ENCODE measurements at regions not wholly inside any gene's neighbourhood (a gene's known extent, or its start where the extent isn't known, plus 50 kb on each side); places are given as distances from the start of the nearest gene placed in this dataset.

GRCh38 chr5:89044674-89045200 is 161.8 kb upstream of the MEF2C start:
- no peak for DNase-seq

GRCh38 chr5:89043676-89044075 is 160.7 kb upstream of the MEF2C start:
- no peak for DNase-seq

GRCh38 chr5:89042746-89043145 is 159.8 kb upstream of the MEF2C start:
- no peak for DNase-seq

GRCh38 chr5:89041976-89042375 is 159.0 kb upstream of the MEF2C start:
- DNase-seq = no peak

- no peak for DNase-seq
Observed at GRCh38 chr5:89041249-89041779, 158.3 kb upstream of the MEF2C start.

- no peak for DNase-seq
Observed at GRCh38 chr5:89036704-89037489, 153.9 kb upstream of the MEF2C start.

- DNase-seq = no peak
Observed at GRCh38 chr5:89036166-89036565, 153.2 kb upstream of the MEF2C start.

- DNase-seq = no peak
Observed at GRCh38 chr5:89034588-89034987, 151.6 kb upstream of the MEF2C start.

GRCh38 chr5:89030798-89031197 is 147.8 kb upstream of the MEF2C start:
- DNase-seq = no peak

GRCh38 chr5:89028595-89029285 is 145.8 kb upstream of the MEF2C start:
- no peak for DNase-seq

GRCh38 chr5:89024045-89024444 is 141.1 kb upstream of the MEF2C start:
- no peak for DNase-seq

- DNase-seq = no peak
Observed at GRCh38 chr5:89020926-89021610, 138.1 kb upstream of the MEF2C start.

GRCh38 chr5:89016741-89017303 is 133.8 kb upstream of the MEF2C start:
- DNase-seq = no peak

- no peak for DNase-seq
Observed at GRCh38 chr5:89015409-89015808, 132.4 kb upstream of the MEF2C start.

GRCh38 chr5:89011778-89012711 is 129.1 kb upstream of the MEF2C start:
- no peak for DNase-seq

- no peak for DNase-seq
Observed at GRCh38 chr5:89010512-89010911, 127.5 kb upstream of the MEF2C start.

GRCh38 chr5:89008291-89008690 is 125.3 kb upstream of the MEF2C start:
- no peak for DNase-seq

- no peak for DNase-seq
Observed at GRCh38 chr5:89005990-89006389, 123.0 kb upstream of the MEF2C start.

- no peak for DNase-seq
Observed at GRCh38 chr5:89004379-89004778, 121.4 kb upstream of the MEF2C start.

- DNase-seq = no peak
Observed at GRCh38 chr5:89003563-89004036, 120.6 kb upstream of the MEF2C start.

GRCh38 chr5:88999853-89000252 is 116.9 kb upstream of the MEF2C start:
- DNase-seq = no peak

- no peak for DNase-seq
Observed at GRCh38 chr5:88997937-88998336, 115.0 kb upstream of the MEF2C start.

Measured in AML-193 (cell line).